ENCODE measurements at regions not wholly inside any gene's neighbourhood (a gene's known extent, or its start where the extent isn't known, plus 50 kb on each side); places are given as distances from the start of the nearest gene placed in this dataset.

- BruUV-seq (replicated peaks) = no TSS peak
- 13% methylated on average over 2 of the region's 6 CpGs for WGBS (ENCODE audit: low lambda C conversion rate)
- ATAC-seq = no peak
These were observed 671.6 kb downstream of the MATN1 start for GRCh38 chr1:30051777-30052176.

GRCh38 chr1:30049748-30050296 lies 673.6 kb downstream of the MATN1 start:
- no peak overlapping the region for H3K4me2 ChIP-seq (ENCODE audit: low read depth, low read length)
- ATAC-seq (no peak), DNase-seq (ENCODE audit: low spot score) (no peak), FAIRE-seq (no peak)
- BruUV-seq (replicated peaks) = no TSS peak
- H4K20me1 ChIP-seq (ENCODE audit: insufficient read depth, low read length) = peaks cover 2% of the 10 kb centered on the region; the same call in 1 of the 2 replicates
- H3K36me3 ChIP-seq (replicated peaks in 1 of 2; ENCODE audit: control insufficient read depth in 1 of 2, insufficient read depth in 2 of 2, low read length in 2 of 2) = no peaks in the 10 kb centered on the region
- in situ Hi-C loops (cut with HindIII; ENCODE audit: extremely low pct_ligation_motif_present, low pct_unique_long_range_greater_than_20kb) (no loop called here), intact Hi-C loops (cut with micrococcal nuclease; ENCODE audit: unreplicated experiment) (no loop called here)
- peaks cover 2 to 10% of the 10 kb centered on the region in 2 experiments; a peak in 2 of 5 replicates for H3K27me3 ChIP-seq (ENCODE audit: control insufficient read depth in 1 of 2, insufficient read depth in 2 of 2, low read length in 2 of 2)
- H2AFZ ChIP-seq (ENCODE audit: low read length) = no peak overlapping the region
- no peak overlapping the region for H3K4me3 ChIP-seq (replicated peaks in 1 of 3; ENCODE audit: insufficient read depth in 1 of 3, low read depth in 2 of 3, low read length in 3 of 3)
- CTCF ChIA-PET (ENCODE audit: low intra/inter-chr PET ratio, low total read pairs) = no interaction called here
- WGBS (ENCODE audit: low lambda C conversion rate) = 0% methylated on average over 3 of the region's 4 CpGs
- no peak overlapping the region for H3K27ac ChIP-seq (ENCODE audit: extremely low read length, insufficient read depth, low read length)
- H3K9me3 ChIP-seq (ENCODE audit: low read length) = no peaks in the 10 kb centered on the region
- H3K9ac ChIP-seq (ENCODE audit: insufficient read depth, low read depth, low read length) = no peak overlapping the region
- TF ChIP-seq ZNF17 (CRISPR knock-in tag; IDR thresholded peaks at IDR 0.05) (no peak), BHLHE40 (IDR thresholded peaks at IDR 0.05; ENCODE audit: low read length) (no peak), ZKSCAN5 (CRISPR knock-in tag; IDR thresholded peaks at IDR 0.05) (no peak), MXI1 (IDR thresholded peaks at IDR 0.05; ENCODE audit: borderline replicate concordance, low read depth, low read length) (no peak), DNMT1 (CRISPR knock-in tag; IDR thresholded peaks at IDR 0.05) (no peak), PAXIP1 (CRISPR knock-in tag; conservative IDR thresholded peaks at IDR 0.05) (no peak), ZNF24 (IDR thresholded peaks at IDR 0.05) (no peak), CENPT (CRISPR knock-in tag; IDR thresholded peaks at IDR 0.05; ENCODE audit: low read depth) (no peak), HOXA3 (CRISPR knock-in tag; IDR thresholded peaks at IDR 0.05) (no peak)
- POLR2A ChIA-PET = no interaction called here
- H3K79me2 ChIP-seq (ENCODE audit: insufficient read depth, low read length) = no peaks in the 10 kb centered on the region
- no peaks in the 10 kb centered on the region for H3K4me1 ChIP-seq (ENCODE audit: insufficient read depth, low read length)

More at GRCh38 chr1:30051777-30052176, 671.6 kb downstream of the MATN1 start:
- no peaks in the 10 kb centered on the region for H3K4me1 ChIP-seq (ENCODE audit: insufficient read depth, low read length)
- intact Hi-C loops (cut with micrococcal nuclease; ENCODE audit: unreplicated experiment) = no loop called here
- H3K27me3 ChIP-seq (ENCODE audit: control insufficient read depth in 1 of 2, insufficient read depth in 2 of 2, low read length in 2 of 2) = peaks cover 2 to 10% of the 10 kb centered on the region in 2 experiments; a peak in 2 of 5 replicates
- no peak overlapping the region for H3K9ac ChIP-seq (ENCODE audit: insufficient read depth, low read depth, low read length)
- H3K79me2 ChIP-seq (ENCODE audit: insufficient read depth, low read length) = no peaks in the 10 kb centered on the region
- in situ Hi-C loops (cut with HindIII; ENCODE audit: extremely low pct_ligation_motif_present, low pct_unique_long_range_greater_than_20kb) = no loop called here
- peaks cover 2% of the 10 kb centered on the region; the same call in 1 of the 2 replicates for H4K20me1 ChIP-seq (ENCODE audit: insufficient read depth, low read length)
- DNase-seq (ENCODE audit: low spot score) = no peak
- CTCF ChIA-PET (ENCODE audit: low intra/inter-chr PET ratio, low total read pairs) = no interaction called here
- no peak for TF ChIP-seq DMAP1 (CRISPR knock-in tag; IDR thresholded peaks at IDR 0.05)
- FAIRE-seq = no peak
- no peak overlapping the region for H3K27ac ChIP-seq (ENCODE audit: extremely low read length, insufficient read depth, low read length)
- H3K4me3 ChIP-seq (replicated peaks in 1 of 3; ENCODE audit: insufficient read depth in 1 of 3, low read depth in 2 of 3, low read length in 3 of 3) = no peak overlapping the region
- no peaks in the 10 kb centered on the region for H3K36me3 ChIP-seq (replicated peaks in 1 of 2; ENCODE audit: control insufficient read depth in 1 of 2, insufficient read depth in 2 of 2, low read length in 2 of 2)
- POLR2A ChIA-PET = no interaction called here
- H2AFZ ChIP-seq (ENCODE audit: low read length) = no peak overlapping the region
- H3K9me3 ChIP-seq (ENCODE audit: low read length) = no peaks in the 10 kb centered on the region
- no peak overlapping the region for H3K4me2 ChIP-seq (ENCODE audit: low read depth, low read length)
